SH-SY5Y (cell line): ENCODE measurements at regions not wholly inside any gene's neighbourhood (a gene's known extent, or its start where the extent isn't known, plus 50 kb on each side); places are given as distances from the start of the nearest gene placed in this dataset.

Experiments
- GATA2 ChIP-seq: IDR thresholded peaks from 2 replicates; pipeline ENCODE4 v1.6.1; 2011; ENCODE audit warnings: mild to moderate bottlenecking, low read depth, low read length
- GATA3 ChIP-seq: IDR thresholded peaks from 2 replicates; pipeline ENCODE4 v1.6.1; 2011; ENCODE audit warnings: low read depth, mild to moderate bottlenecking, low read length, moderate library complexity

- TF ChIP-seq GATA2 (no peak), GATA3 (no peak)
Observed at GRCh38 chr5:168140241-168140640, 151.2 kb upstream of the WWC1 start.

GRCh38 chr5:168142402-168142801, 149.0 kb upstream of the WWC1 start:
- TF ChIP-seq GATA3 (no peak), GATA2 (no peak)

- TF ChIP-seq GATA3 = no peak
- no peak for TF ChIP-seq GATA2
Observed at GRCh38 chr5:168147106-168147505, 144.3 kb upstream of the WWC1 start.

- TF ChIP-seq GATA2 (no peak), GATA3 (no peak)
Observed at GRCh38 chr5:168147568-168148360, 143.7 kb upstream of the WWC1 start.

- TF ChIP-seq GATA3 (no peak), GATA2 (no peak)
Observed at GRCh38 chr5:168151041-168151440, 140.4 kb upstream of the WWC1 start.

- TF ChIP-seq GATA3 (no peak), GATA2 (no peak)
Observed at GRCh38 chr5:168152660-168153059, 138.8 kb upstream of the WWC1 start.

GRCh38 chr5:168153263-168153875, 138.1 kb upstream of the WWC1 start:
- TF ChIP-seq GATA2 = no peak
- TF ChIP-seq GATA3 = no peak

GRCh38 chr5:168153876-168154270, 137.6 kb upstream of the WWC1 start:
- no peak for TF ChIP-seq GATA2
- no peak for TF ChIP-seq GATA3

GRCh38 chr5:168155585-168155984, 135.9 kb upstream of the WWC1 start:
- TF ChIP-seq GATA2 (no peak), GATA3 (no peak)

- TF ChIP-seq GATA3 = no peak
- no peak for TF ChIP-seq GATA2
Observed at GRCh38 chr5:168156170-168156569, 135.3 kb upstream of the WWC1 start.

- no peak for TF ChIP-seq GATA3
- TF ChIP-seq GATA2 = no peak
Observed at GRCh38 chr5:168157141-168157540, 134.3 kb upstream of the WWC1 start.

- no peak for TF ChIP-seq GATA2
- no peak for TF ChIP-seq GATA3
Observed at GRCh38 chr5:168159425-168159824, 132.0 kb upstream of the WWC1 start.

- TF ChIP-seq GATA2 (peak; percentile 92), GATA3 (peak; percentile 39; the same call in 1 of the 2 replicates)
Observed at GRCh38 chr5:168162464-168162863, 129.0 kb upstream of the WWC1 start.

- TF ChIP-seq GATA3 = no peak
- TF ChIP-seq GATA2 = no peak
Observed at GRCh38 chr5:168163966-168164365, 127.5 kb upstream of the WWC1 start.

GRCh38 chr5:168165221-168165914, 126.1 kb upstream of the WWC1 start:
- TF ChIP-seq GATA2 = no peak
- TF ChIP-seq GATA3 = no peak

- TF ChIP-seq GATA3 (no peak), GATA2 (no peak)
Observed at GRCh38 chr5:168165977-168166376, 125.5 kb upstream of the WWC1 start.
